Suprapubic skin (tissue), 4 donors: ENCODE measurements at regions not wholly inside any gene's neighbourhood (a gene's known extent, or its start where the extent isn't known, plus 50 kb on each side); places are given as distances from the start of the nearest gene placed in this dataset.

Experiments used
- DNase-seq, 2 donors: peaks; one replicate each; pipeline ENCODE4 v3.0.0-alpha.2; 2019; ENCODE audit warnings: low spot score in 2 of 2
- H3K27ac ChIP-seq: fragments of 200-600 bp; sonication (generic); one replicate; pipeline ENCODE4 v1.5.1; 2019
- H3K27me3 ChIP-seq: fragments of 200-600 bp; sonication (generic); one replicate; pipeline ENCODE4 v1.5.1; 2019
- H3K36me3 ChIP-seq: fragments of 200-600 bp; sonication (generic); one replicate; pipeline ENCODE4 v1.5.1; 2019
- H3K4me1 ChIP-seq: fragments of 200-600 bp; sonication (generic); one replicate; pipeline ENCODE4 v1.5.1; 2019
- H3K4me3 ChIP-seq: fragments of 200-600 bp; sonication (generic); one replicate; pipeline ENCODE4 v1.5.1; 2019; ENCODE audit warnings: mild to moderate bottlenecking
- H3K9me3 ChIP-seq: fragments of 200-600 bp; sonication (generic); one replicate; pipeline ENCODE4 v1.5.1; 2019
- EP300 ChIP-seq: sonication (generic); formaldehyde crosslinking; IDR thresholded peaks from one replicate; pipeline ENCODE4 v1.6.1; 2017; ENCODE audit warnings: antibody characterized with exemption
- POLR2A ChIP-seq, 2 donors: fragments of 450-650 bp; IDR thresholded peaks; one replicate each; pipeline ENCODE4 v1.6.1; 2017; ENCODE audit warnings: antibody characterized with exemption in 2 of 2, mild to moderate bottlenecking in 2 of 2, moderate library complexity in 2 of 2
- POLR2AphosphoS5 ChIP-seq, 3 donors: sonication (generic); formaldehyde crosslinking; IDR thresholded peaks; one replicate each; pipeline ENCODE4 v1.6.1; 2017; ENCODE audit warnings: antibody characterized with exemption in 3 of 3
- WGBS: methylation state at CpG from one replicate; pipeline ENCODE4 v1.1.5; 2018; 5-methylcytosine and 5-hydroxymethylcytosine counted together
- TF ChIP-seq, protein P1 (sequence below), 2 donors: fragments of 200-600 bp in 1 of 2; fragments of 450-650 bp in 1 of 2; sonication (generic) in 1 of 2; IDR thresholded peaks; one replicate each; pipeline ENCODE4 v1.5.1; 2016 to 2019; ENCODE audit warnings: antibody characterized with exemption in 2 of 2, mild to moderate bottlenecking in 1 of 2, moderate library complexity in 1 of 2

DNA sequence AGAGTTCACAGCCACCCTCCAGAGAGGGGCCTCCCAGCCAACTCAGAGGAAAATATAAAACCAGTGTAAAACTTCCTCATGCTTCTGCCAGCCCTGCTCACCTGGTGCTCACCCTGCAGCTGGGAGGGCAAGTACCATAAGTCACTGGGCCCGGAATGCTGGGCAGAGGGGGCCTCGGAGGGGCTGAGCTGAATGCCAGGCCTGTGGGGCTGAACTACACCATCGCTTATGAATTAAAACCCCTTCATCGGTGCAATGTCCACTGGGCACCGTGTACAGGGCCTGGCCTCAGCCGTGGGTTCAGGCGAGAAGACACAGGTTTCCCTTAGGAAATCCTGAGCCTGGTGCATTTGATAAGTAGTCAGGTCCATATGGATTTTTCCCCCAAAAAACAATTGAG, 828.6 kb downstream of the TBC1D22A start:
- H3K9me3 ChIP-seq, result no peaks in the 10 kb centered on the region
- H3K4me3 ChIP-seq, result no peak overlapping the region
- H3K27me3 ChIP-seq, result peaks cover 12% of the 10 kb centered on the region
- H3K27ac ChIP-seq, result no peak overlapping the region
- 100% methylated on average over 7 of the region's 7 CpGs for WGBS
- no peaks in the 10 kb centered on the region for H3K36me3 ChIP-seq
- peak in 1 of 2 donors; percentile 67 for DNase-seq
- TF ChIP-seq POLR2A (IDR thresholded peaks at IDR 0.05) (no peak), POLR2AphosphoS5 (IDR thresholded peaks at IDR 0.05) (no peak), EP300 (no peak)
- TF ChIP-seq, protein P1, sequence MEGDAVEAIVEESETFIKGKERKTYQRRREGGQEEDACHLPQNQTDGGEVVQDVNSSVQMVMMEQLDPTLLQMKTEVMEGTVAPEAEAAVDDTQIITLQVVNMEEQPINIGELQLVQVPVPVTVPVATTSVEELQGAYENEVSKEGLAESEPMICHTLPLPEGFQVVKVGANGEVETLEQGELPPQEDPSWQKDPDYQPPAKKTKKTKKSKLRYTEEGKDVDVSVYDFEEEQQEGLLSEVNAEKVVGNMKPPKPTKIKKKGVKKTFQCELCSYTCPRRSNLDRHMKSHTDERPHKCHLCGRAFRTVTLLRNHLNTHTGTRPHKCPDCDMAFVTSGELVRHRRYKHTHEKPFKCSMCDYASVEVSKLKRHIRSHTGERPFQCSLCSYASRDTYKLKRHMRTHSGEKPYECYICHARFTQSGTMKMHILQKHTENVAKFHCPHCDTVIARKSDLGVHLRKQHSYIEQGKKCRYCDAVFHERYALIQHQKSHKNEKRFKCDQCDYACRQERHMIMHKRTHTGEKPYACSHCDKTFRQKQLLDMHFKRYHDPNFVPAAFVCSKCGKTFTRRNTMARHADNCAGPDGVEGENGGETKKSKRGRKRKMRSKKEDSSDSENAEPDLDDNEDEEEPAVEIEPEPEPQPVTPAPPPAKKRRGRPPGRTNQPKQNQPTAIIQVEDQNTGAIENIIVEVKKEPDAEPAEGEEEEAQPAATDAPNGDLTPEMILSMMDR (IDR thresholded peaks at IDR 0.05), result no peak
- H3K4me1 ChIP-seq, result no peaks in the 10 kb centered on the region

DNA sequence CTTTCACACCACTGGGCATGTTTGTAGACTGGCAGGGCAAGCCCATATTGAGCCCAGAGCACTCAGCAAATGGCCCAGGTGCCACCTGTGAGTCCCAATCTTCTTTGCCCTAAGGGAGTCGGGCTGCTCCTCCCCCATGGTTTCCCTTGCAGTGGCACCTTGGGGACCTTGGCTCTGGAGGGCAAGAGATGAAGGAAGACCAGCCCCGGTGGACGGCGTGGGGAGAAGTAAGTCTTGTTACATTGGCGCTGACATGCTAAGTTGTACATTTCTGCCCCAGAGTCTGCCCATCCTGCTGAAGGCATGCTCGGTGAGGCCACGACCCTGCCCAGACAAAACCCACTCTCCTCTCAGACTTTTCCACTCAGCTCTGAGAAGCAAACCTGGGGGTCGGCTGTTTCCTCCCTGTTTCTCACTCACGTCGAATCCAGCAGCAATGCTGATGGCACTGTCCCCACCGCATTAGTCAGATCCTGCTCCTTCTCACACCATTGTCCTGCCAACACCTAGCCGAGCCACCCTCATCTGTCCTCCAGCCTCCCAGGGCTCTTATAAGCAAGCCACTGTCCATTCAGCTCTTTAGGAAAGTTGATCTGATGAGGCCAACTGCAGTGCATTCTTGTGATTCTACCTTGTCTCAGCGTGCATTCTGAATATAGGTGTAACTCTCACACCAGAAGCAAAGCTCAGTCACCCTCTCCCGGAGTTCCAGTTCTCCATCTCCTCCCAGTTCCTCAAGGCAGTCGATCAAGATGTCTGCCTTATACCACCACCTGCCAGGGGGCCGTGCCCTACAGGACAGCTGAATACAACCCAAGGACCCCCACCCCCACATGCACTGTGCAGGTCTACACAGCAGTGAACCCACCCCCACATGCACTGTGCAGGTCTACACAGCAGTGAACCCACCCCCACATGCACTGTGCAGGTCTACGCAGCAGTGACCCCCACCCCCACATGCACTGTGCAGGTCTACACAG, 827.1 kb downstream of the TBC1D22A start:
- Histone ChIP-seq H3K4me1 (no peaks in the 10 kb centered on the region), H3K27ac (no peak overlapping the region), H3K27me3 (peaks cover 12% of the 10 kb centered on the region), H3K4me3 (no peak overlapping the region), H3K36me3 (no peaks in the 10 kb centered on the region), H3K9me3 (no peaks in the 10 kb centered on the region)
- peak; percentile 39 to 66 for DNase-seq
- 83% methylated on average over 17 of the region's 17 CpGs for WGBS
- TF ChIP-seq POLR2A (IDR thresholded peaks at IDR 0.05), result no peak
- TF ChIP-seq POLR2AphosphoS5 (IDR thresholded peaks at IDR 0.05), result no peak
- TF ChIP-seq EP300, result no peak
- TF ChIP-seq, protein P1 (IDR thresholded peaks at IDR 0.05), result no peak

DNA sequence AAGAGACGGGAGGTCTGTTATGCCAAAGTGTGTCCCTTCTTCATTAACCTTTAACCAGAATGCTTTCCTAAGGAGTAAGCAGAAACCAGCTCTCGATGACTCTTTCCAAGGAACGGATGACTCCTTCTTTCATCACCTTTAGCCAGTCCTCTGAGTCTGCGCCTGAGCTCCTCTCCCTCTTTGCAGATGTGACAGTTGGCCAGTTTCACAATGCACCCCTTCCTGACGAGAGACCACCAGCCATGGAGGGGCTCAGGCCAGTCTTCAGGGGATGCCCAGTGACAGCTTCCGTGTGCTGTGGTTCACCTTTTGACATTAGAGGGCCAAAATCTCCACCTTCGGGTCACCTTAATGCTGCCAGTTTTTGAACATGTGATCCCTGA, 826.1 kb downstream of the TBC1D22A start:
- H3K9me3 ChIP-seq, result no peaks in the 10 kb centered on the region
- H3K36me3 ChIP-seq, result no peaks in the 10 kb centered on the region
- no peaks in the 10 kb centered on the region for H3K4me1 ChIP-seq
- WGBS, result 91% methylated on average over 7 of the region's 7 CpGs
- H3K4me3 ChIP-seq, result no peak overlapping the region
- DNase-seq, result peak; percentile 4 to 8
- TF ChIP-seq POLR2AphosphoS5 (IDR thresholded peaks at IDR 0.05) (no peak), EP300 (no peak), POLR2A (IDR thresholded peaks at IDR 0.05) (no peak)
- TF ChIP-seq, protein P1 (IDR thresholded peaks at IDR 0.05), result no peak
- H3K27ac ChIP-seq, result no peak overlapping the region
- H3K27me3 ChIP-seq, result peaks cover 12% of the 10 kb centered on the region

DNA sequence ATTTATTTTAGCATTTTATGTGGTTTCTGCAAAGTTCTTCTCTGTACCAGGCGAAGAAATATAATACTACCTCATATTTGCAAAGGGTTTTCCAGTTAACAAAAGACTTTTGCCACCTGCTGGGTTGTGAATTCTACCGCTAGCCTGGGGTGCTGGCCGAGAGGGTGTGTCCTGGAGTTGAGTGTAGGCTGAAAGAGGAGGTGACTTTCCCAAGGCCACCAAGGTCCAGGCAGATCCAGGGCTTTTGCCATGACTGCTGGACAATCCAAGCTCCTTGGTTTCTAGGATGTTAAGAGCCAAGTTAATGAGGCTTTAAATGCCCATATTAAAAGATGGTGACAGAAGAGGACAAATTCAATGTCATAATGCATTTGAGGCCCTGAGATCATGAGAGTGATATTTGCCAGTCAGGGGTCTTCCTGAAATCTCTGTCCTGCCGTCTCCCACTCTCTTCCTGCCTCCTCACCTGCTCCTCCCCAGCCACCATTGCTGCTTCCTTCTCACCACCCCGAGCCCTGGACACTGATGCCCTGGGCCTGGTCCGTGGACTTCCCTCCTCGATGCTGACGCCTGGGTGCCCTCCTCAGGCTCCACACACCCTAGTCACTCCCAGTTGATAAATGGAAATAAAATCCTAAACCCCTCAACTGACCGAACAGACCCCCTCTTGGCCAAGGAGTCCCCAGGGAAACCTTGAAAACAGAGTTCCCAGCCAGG, 825.6 kb downstream of the TBC1D22A start:
- 86% methylated on average over 9 of the region's 9 CpGs for WGBS
- TF ChIP-seq POLR2AphosphoS5 (IDR thresholded peaks at IDR 0.05), result no peak
- no peak for TF ChIP-seq EP300
- no peak for TF ChIP-seq POLR2A (IDR thresholded peaks at IDR 0.05)
- TF ChIP-seq, protein P1 (IDR thresholded peaks at IDR 0.05), result no peak
- H3K27me3 ChIP-seq, result peaks cover 12% of the 10 kb centered on the region
- peak; percentile 48 to 70 for DNase-seq
- H3K36me3 ChIP-seq, result no peaks in the 10 kb centered on the region
- H3K27ac ChIP-seq, result no peak overlapping the region
- H3K9me3 ChIP-seq, result no peaks in the 10 kb centered on the region
- H3K4me1 ChIP-seq, result no peaks in the 10 kb centered on the region
- H3K4me3 ChIP-seq, result no peak overlapping the region

DNA sequence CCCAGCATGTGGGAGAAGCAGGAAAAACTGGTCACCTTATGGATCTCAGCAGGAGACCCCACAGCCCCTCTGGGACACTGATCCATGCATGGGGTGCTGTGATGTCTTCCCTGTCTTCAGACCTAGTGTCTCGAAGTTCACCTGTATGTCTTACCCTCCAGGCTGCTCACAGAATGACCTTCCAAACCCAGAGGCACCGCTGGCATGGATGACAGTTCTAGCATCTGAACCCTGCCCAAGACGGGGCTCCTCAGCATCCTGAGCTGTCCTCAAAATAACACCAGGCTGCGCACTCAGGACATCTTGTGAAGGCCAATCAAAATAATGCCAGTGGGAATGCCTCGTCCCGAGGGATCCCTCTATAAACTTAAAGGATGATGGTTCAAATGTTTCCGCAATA, 824.9 kb downstream of the TBC1D22A start:
- no peak overlapping the region for H3K27ac ChIP-seq
- TF ChIP-seq POLR2A (IDR thresholded peaks at IDR 0.05), result no peak
- TF ChIP-seq EP300, result no peak
- TF ChIP-seq, protein P1 (IDR thresholded peaks at IDR 0.05), result no peak
- TF ChIP-seq POLR2AphosphoS5 (IDR thresholded peaks at IDR 0.05), result no peak
- no peak overlapping the region for H3K4me3 ChIP-seq
- H3K4me1 ChIP-seq, result no peaks in the 10 kb centered on the region
- DNase-seq, result peak; percentile 33 to 54
- H3K9me3 ChIP-seq, result no peaks in the 10 kb centered on the region
- H3K36me3 ChIP-seq, result no peaks in the 10 kb centered on the region
- WGBS, result 82% methylated on average over 7 of the region's 7 CpGs
- H3K27me3 ChIP-seq, result peaks cover 12% of the 10 kb centered on the region
